ENCODE measurements at regions not wholly inside any gene's neighbourhood (a gene's known extent, or its start where the extent isn't known, plus 50 kb on each side); places are given as distances from the start of the nearest gene placed in this dataset.

DNA sequence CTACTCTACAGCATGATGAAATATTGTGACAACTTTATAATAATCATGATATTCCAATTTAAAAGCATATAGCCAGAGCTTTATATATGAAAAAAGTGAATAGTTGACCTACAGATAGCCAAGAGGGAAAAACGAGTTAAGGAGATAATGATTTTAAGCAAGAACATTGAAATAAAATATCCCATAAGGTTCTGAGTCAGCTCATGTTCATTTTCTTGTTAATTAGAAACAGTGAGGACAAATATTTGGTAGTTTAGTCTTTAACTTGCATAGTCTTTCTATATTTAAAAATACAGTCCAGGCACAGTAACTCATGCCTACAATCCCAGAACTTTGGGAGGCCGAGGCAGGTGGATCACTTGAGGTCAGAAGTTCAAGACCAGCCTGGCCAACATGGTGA lies 55.8 kb upstream of the CDH6 start:
- DNase-seq, result no peak

DNA sequence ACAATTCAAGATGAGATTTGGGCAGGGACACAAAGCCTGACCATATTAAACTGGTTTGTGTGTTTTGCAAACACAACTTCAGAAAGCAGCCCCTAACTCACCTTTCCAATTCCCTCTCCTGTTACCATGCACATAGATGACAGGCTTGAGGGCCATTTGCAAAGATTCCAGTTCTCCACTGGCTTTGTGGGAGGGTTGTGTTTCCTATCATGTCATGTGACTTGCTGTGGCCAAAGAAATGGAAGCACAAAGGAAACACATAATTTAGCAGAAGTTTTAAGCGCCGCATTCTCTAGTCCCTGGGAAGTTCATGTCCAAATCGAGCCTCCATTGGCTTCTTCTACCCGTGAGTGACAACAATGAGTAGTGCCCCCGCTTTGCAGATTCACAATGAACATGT lies 57.9 kb upstream of the CDH6 start:
- no peak for DNase-seq

- DNase-seq, result peak; percentile 22
Observed at GRCh38 chr5:31133488-31133887, 60.0 kb upstream of the CDH6 start.

DNA sequence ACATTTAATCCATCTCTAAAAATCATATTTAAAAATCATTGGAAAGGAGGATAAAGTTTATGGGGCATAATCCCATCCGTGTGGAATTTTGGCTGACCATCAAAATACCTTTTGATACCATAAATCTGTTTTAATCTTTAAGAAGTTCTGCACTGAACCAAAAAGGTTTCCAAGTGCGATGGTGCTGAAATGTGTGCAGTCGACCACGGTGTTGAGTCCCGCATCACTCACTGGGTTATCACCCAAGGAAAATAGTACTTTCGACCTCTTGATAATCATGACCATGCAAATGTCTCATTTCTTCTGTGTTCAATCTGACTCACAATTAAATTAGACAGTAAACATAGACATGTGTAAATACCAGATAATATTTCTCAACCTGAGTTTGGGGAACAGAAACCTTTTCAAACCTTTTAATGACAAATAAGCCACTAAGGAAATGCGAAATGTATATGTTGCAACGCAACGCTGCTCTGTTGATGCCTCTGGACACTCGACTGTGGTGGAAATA lies 62.0 kb upstream of the CDH6 start:
- DNase-seq, result no peak

DNA sequence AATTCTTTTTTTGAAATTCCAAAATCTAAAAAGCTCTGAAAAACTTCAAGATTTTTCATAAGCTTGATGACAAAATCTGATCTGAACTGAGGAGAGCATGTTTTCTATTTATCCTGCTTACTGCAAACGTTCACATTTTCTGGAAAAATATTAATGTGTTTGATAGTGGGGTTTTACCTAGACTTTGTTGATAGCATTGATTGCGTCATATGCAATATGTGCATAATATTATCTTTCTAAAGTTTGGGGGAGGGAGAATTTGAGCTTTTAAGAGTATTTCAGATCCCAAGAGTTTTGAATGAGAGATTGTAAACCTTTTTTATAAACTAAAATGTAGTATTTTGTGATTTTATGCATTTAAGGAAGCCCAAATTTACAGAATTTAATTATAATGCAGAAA lies 62.8 kb upstream of the CDH6 start:
- no peak for DNase-seq

DNA sequence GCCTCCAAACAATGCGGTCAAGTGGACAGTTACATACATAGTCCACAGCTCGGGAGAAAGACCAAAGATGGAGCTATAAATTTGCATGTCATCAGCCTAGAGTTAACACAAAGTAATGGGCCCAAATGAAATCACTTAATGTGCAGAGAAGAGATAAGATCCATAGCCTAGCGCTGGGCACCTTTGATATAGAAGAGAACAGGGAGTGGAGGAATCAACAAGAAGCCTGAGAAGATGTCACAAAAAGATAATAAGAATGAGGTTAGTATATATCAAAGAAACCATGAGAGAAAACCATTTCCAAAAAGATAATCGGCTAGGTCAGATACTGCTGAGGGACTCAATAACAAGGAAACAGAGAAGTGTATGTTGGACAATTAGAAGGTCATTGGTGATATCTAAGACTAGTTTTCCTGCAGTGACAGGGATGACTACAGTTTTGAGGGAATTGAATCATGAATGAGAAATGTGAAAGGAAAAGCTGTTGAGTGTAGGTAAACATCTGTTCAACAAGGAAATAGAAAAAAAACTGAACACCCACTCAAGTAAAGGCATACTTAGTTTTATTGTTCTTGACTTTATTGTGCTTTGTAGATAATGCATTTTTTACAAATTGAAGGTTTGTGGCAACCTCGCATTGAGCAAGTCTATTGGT lies 68.7 kb upstream of the CDH6 start:
- DNase-seq, result no peak

GRCh38 chr5:31124026-31124425 lies 69.5 kb upstream of the CDH6 start:
- no peak for DNase-seq

DNA sequence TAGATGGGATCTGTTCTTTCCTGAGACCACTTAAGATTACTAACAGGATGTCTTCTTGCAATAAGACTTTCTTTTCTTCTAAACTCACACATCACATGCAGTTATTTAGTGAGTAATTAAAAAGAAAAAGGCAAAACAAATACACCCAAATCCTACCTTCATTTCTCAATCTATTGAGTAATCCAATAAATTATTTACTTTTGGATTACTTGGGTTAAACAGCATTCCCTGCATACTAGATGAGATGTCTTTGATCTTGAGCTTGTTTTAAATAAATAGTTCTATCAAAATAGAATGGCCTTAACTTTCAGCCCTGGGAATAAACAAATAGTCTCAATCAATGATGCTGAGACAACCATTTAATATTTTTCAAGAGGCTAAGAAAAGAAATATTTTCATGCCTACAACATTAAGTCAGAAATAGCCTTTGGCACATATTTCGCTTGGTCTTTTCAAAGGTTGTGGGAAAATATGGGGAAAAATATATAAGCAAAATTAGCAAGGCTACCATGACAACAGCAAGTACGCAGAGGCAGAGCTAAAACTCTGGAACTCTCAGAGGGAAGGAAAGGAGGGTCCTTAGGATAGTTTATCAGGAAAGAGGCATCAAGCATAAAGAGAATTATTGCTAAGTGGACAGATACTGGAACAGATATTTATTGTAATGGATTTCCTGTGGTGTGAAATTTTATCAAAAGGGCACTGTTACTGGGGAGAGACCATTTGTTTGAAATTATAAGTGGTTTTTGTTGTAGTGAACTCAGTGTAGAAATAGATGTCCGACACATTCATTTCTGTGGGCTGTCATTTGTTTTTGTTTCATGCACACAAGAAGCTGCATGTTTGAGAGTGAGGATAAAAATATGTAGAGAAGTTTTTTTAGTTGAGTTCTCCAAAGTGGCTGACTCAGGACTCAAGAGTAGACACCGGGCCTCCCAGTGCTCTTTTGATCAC lies 70.2 kb upstream of the CDH6 start:
- peak; percentile 21 for DNase-seq

DNA sequence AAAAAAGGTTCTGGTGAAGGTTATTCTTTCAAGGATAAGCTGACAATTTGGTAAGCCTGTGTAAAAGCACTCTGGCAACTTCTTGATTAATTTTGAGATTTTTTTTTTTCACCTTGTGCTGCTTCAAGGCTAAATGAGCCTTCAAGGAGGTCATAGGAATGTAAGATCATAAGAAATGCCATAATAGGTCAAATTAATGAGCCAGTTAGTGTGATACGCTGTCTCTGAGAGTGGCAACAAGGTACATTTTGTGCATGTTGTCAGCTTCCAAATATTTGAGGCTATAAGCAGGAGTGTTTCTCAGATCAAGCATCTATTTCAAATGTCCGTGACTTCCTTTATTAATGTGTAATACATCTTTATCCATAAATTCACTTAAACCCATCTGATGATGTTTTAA lies 72.3 kb upstream of the CDH6 start:
- DNase-seq, result no peak

- no peak for DNase-seq
Observed at GRCh38 chr5:31120642-31120948, 72.9 kb upstream of the CDH6 start.

DNA sequence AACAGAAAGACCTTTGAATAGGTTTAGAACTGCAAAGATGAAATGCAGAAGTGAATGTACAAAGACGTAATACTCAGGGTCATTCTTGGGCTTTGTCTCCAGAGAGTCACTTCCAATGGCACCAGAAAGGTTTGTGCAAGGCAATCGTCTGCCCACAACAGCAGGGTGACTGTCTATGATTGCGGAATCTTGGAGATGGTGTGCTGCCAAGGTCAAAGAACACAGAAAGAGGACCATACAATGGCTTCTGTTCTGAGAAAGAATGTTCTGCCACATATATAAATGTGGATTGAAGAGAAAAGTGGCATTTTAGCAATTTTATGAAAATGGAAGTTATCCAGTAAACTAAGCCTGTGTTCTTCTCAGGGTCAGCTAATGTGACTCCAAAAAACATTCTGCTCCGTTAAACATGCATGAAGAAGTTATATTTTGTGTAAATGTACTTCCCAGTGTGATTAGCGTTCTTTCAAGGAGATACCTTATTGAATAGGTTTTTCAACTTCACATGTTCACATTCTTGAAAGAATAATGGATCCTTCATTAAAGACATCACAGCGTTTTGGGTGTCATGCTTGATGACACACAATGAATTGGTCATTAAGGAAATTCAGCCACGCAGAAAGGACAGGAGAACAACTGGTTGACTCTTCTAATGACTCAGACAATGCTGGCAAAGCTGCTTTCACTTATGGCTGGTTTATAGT lies 73.4 kb upstream of the CDH6 start:
- no peak for DNase-seq

GRCh38 chr5:31116466-31117031 lies 76.9 kb upstream of the CDH6 start:
- DNase-seq, result no peak

- no peak for DNase-seq
Observed at GRCh38 chr5:31114817-31115216, 78.7 kb upstream of the CDH6 start.

GRCh38 chr5:31113666-31114350 lies 79.7 kb upstream of the CDH6 start:
- DNase-seq, result no peak

- no peak for DNase-seq
Observed at GRCh38 chr5:31113101-31113500, 80.4 kb upstream of the CDH6 start.

DNA sequence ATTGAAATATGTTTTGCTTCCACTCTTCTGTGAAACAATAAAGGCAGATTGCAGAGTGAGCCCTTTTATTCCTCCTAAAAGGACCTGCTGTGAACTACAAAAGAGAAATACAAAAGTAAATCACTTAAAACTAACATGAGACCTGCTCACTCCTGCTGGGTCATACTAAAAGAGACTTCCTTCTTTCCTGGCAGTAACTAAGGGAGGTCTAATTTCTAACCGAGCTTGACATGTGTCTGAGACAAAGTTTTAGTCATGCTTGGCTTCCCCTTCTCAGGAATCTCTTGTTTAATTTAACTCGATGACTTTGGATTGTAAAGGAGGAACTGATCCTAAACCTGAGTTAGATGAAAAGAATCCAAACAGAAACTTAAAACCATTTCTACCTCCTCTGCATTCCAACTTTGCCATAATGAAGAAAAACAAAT lies 86.4 kb upstream of the CDH6 start:
- DNase-seq, result no peak

DNA sequence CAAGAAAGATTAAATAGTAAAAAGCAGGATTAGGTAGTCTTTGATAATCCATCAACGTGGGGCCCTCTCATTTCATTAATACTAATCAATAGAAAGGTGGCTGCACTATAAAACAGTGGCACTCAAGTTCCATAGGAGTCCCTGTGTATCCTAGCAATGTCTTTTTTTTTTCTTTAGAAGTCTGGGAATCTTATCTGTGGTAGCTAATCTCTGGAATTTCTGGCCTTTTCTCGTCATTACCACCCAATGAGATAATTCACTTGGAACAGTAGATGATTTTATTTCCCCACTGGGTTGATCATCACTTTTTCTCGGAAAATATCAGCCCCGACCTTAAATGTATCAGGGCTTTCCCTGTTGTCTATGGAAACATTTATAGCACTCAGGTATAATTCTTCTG lies 86.8 kb upstream of the CDH6 start:
- DNase-seq, result no peak

DNA sequence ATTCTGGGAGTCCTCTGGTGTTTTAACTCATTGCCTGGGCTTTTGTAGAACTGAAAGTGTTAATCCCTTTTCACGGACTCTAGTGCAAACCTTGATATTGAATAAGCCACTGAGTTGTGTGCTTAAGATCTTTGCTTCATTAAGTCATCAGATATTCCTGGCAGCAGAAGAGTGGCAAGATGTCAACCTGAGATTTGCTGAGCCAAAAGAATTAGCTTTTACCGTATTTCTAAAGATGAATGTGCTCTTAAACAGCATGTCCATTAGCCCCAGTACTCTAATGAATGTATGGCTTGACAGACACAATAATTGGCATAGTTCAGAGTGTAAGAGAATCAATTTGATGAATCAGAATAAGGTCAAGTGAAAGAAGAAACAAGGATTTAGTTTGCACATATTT lies 87.2 kb upstream of the CDH6 start:
- no peak for DNase-seq

- no peak for DNase-seq
Observed at GRCh38 chr5:31104775-31105174, 88.7 kb upstream of the CDH6 start.

DNA sequence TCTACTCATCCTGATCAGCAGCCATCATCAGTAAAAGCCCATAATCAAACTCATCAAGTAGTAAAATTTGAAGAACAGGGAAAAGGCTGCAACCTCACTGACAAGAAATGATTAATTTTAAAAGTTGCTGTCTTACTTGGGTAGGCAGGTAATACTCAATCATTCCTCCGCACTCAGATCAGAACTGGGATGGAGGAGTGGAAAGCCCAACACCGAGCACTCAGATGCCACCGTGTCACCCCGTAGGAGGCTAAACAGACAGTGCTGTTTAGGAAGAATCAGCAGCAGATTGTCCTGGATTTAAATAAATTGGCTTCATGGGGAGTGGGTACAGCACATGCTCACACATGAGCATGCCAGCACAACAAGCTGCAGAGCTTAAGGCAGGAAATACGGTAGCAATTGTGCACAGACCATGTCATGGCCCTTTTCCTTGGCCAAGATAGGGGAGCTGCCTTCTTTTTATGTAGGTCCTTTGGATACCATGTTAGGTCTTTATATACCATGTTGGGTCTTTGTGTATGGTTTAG lies 92.6 kb upstream of the CDH6 start:
- DNase-seq, result no peak

DNA sequence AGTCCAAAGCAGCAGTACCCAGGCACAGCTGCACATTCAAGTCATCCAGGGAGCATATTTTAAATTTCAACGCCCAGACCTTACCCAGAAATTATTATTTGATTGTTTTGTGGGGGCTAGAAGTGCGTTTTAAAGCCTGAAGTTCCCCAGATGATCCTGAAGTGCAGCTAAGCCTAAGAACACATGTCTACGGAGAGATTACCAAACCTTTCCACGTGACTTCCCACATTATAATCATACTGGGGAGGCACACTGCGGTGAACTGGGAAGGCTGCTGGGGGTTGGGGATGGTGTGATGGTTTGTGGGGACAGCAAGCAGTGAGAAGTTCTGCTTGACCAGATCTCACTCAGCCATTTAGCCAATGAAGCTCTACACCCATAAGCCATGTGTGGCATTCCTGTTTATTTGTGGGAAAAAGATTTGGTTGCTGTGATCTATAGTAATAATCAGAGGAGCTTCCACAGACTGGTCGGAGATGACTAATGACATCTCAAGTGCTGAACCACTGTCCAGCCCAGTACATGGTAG lies 93.4 kb upstream of the CDH6 start:
- no peak for DNase-seq

- no peak for DNase-seq
Observed at GRCh38 chr5:31098811-31099210, 94.7 kb upstream of the CDH6 start.
